PC-3 (cell line): ENCODE measurements at regions not wholly inside any gene's neighbourhood (a gene's known extent, or its start where the extent isn't known, plus 50 kb on each side); places are given as distances from the start of the nearest gene placed in this dataset.
"Not testable (repeated sequence)": the region's sequence is repeated elsewhere in the genome, so short reads cannot be mapped to it uniquely, and the experiment has no call there.

ENCODE experiments used
- ATAC-seq: fragments of 200-7000 bp; cut with Tn5 transposase; 2 replicates; pipeline ENCODE4 v1.9.1; 2020; ENCODE audit warnings: mild to moderate bottlenecking, moderate library complexity
- BruUV-seq: library from RNA; stranded (reverse); fragments of 400-500 nt; replicated peaks from 2 replicates; lab custom pipeline; 2021; lab: Mats Ljungman, UMichigan
- CTCF ChIA-PET: fragments of 300-600 bp; sonication (Branson Sonifier 250); formaldehyde crosslinking; loops from one replicate; lab custom pipeline; 2022; ENCODE audit warnings: antibody characterized with exemption; lab: Charles Lee
- POLR2A ChIA-PET: fragments of 300-600 bp; sonication (Branson Sonifier 250); formaldehyde crosslinking; loops from one replicate; lab custom pipeline; 2022; ENCODE audit warnings: antibody characterized with exemption; ENCODE audit not compliant: unreplicated experiment; lab: Charles Lee
- DNase-seq: peaks from one replicate; pipeline ENCODE4 v3.0.0-alpha.2; 2015
- H2AFZ ChIP-seq: fragments of 300-600 bp; sonication (generic); 2 replicates; pipeline ENCODE4 v1.6.0; 2016; ENCODE audit warnings: antibody characterized with exemption, low read length
- H3F3A ChIP-seq: fragments of 300-600 bp; sonication (generic); one replicate; pipeline ENCODE4 v1.6.0; 2017; ENCODE audit warnings: antibody characterized with exemption, low read length, control low read depth, mild to moderate bottlenecking; ENCODE audit not compliant: unreplicated experiment
- H3K27ac ChIP-seq: fragments of 300-600 bp; sonication (generic); 2 replicates; pipeline ENCODE4 v1.5.1; 2016; ENCODE audit warnings: mild to moderate bottlenecking, low read length
- H3K27me3 ChIP-seq: fragments of 300-600 bp; sonication (generic); 2 replicates; pipeline ENCODE4 v1.6.1; 2016; ENCODE audit warnings: low read length, mixed read lengths
- H3K36me3 ChIP-seq: fragments of 300-600 bp; sonication (generic); 2 replicates; pipeline ENCODE4 v1.6.1; 2016; ENCODE audit warnings: low read depth, mixed run types, low read length, mixed read lengths
- H3K4me1 ChIP-seq: fragments of 300-600 bp; sonication (generic); 2 replicates; pipeline ENCODE4 v1.5.1; 2016; ENCODE audit warnings: low read length; ENCODE audit not compliant: insufficient read depth
- H3K4me2 ChIP-seq: fragments of 300-600 bp; sonication (generic); 2 replicates; pipeline ENCODE4 v1.6.0; 2016; ENCODE audit warnings: low read length
- H3K4me3 ChIP-seq: fragments of 300-600 bp; sonication (generic); 2 replicates; pipeline ENCODE4 v1.5.1; 2016; ENCODE audit warnings: mild to moderate bottlenecking, low read length, mixed read lengths
- H3K79me2 ChIP-seq: fragments of 300-600 bp; sonication (generic); 2 replicates; pipeline ENCODE4 v1.6.1; 2017; ENCODE audit warnings: low read length, mixed read lengths
- H3K9ac ChIP-seq: fragments of 300-600 bp; sonication (generic); 2 replicates; pipeline ENCODE4 v1.6.0; 2016; ENCODE audit warnings: mild to moderate bottlenecking, low read length
- H3K9me2 ChIP-seq: fragments of 300-600 bp; sonication (generic); replicated peaks from 2 replicates; pipeline ENCODE4 v1.6.1; 2016; ENCODE audit warnings: mixed run types, low read length, mixed read lengths
- H3K9me3 ChIP-seq: fragments of 300-600 bp; sonication (generic); 2 replicates; pipeline ENCODE4 v1.6.1; 2016; ENCODE audit warnings: low read length, mixed read lengths
- H4K20me1 ChIP-seq: fragments of 300-600 bp; sonication (generic); 2 replicates; pipeline ENCODE4 v1.6.1; 2016; ENCODE audit warnings: low read length, mixed read lengths
- EZH2 ChIP-seq: fragments of 300-600 bp; sonication (generic); IDR thresholded peaks from one replicate; pipeline ENCODE4 v1.6.1; 2017; ENCODE audit warnings: antibody characterized with exemption, mild to moderate bottlenecking, low read length; ENCODE audit not compliant: unreplicated experiment
- EZH2phosphoT487 ChIP-seq: fragments of 300-600 bp; sonication (generic); IDR thresholded peaks from 2 replicates; pipeline ENCODE4 v1.6.1; 2018; ENCODE audit warnings: mild to moderate bottlenecking, antibody characterized with exemption, low read length, borderline replicate concordance
- intact Hi-C: fragments of 100-400 bp; cut with micrococcal nuclease; formaldehyde crosslinking; loops from 2 replicates; pipeline ENCODE4 v1.9.0; 2023
- TF ChIP-seq, protein P1 (sequence below): fragments of 300-600 bp; sonication (generic); conservative IDR thresholded peaks from 2 replicates; pipeline ENCODE4 v1.5.1; 2017; ENCODE audit warnings: antibody characterized with exemption, low read depth, mild to moderate bottlenecking, low read length

DNA sequence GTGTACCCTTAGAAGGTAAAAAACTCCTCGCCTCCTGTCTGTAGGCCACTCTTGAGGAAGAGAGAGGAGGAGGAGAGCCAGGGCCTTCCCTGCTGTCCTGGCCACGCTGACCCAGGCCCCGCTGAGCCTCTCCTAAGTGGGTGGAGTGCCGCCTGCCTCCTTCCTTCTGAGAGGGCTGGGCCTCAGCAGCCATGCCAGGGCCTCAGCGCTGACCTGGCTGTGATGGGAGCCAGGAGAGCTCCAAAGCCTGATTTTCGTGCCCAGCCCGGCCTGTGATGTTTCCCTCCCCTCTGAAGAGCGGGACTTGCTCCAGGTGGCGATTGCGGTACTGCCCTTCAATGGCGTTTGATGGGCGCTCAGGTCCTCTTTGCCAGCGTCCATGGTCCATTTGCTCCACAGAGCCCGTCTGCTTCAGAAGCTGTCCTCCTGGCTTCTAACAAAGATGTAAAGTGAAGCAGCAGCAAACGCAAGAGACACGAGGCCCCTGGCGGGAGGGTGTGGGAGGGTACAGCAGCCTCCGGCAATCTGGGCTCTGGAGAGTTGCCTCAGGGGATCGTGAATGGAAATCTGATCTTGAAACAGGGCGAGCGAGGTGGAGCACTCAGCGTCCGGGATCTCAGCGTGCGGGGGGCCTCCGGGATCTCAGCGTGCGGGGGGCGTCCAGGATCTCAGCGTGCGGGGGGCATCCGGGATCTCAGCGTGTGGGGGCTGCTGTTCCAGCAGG is 93.5 kb downstream of the NPIPB11 start:
- H3K9me3 ChIP-seq, result no peaks in the 10 kb centered on the region
- no peaks in the 10 kb centered on the region for H3K79me2 ChIP-seq
- intact Hi-C loops, result no loop called here
- ChIA-PET CTCF (no interaction called here), POLR2A (no interaction called here)
- no peaks in the 10 kb centered on the region for H4K20me1 ChIP-seq
- DNase-seq, result no peak
- no peak overlapping the region for H3K27ac ChIP-seq
- no peak overlapping the region for H3K9ac ChIP-seq
- no peaks in the 10 kb centered on the region for H3K27me3 ChIP-seq
- no peaks in the 10 kb centered on the region for H3K9me2 ChIP-seq
- no peaks in the 10 kb centered on the region for H3F3A ChIP-seq
- TF ChIP-seq EZH2phosphoT487 (no peak), EZH2 (no peak)
- TF ChIP-seq, protein P1, sequence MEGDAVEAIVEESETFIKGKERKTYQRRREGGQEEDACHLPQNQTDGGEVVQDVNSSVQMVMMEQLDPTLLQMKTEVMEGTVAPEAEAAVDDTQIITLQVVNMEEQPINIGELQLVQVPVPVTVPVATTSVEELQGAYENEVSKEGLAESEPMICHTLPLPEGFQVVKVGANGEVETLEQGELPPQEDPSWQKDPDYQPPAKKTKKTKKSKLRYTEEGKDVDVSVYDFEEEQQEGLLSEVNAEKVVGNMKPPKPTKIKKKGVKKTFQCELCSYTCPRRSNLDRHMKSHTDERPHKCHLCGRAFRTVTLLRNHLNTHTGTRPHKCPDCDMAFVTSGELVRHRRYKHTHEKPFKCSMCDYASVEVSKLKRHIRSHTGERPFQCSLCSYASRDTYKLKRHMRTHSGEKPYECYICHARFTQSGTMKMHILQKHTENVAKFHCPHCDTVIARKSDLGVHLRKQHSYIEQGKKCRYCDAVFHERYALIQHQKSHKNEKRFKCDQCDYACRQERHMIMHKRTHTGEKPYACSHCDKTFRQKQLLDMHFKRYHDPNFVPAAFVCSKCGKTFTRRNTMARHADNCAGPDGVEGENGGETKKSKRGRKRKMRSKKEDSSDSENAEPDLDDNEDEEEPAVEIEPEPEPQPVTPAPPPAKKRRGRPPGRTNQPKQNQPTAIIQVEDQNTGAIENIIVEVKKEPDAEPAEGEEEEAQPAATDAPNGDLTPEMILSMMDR, result no peak
- no TSS peak for BruUV-seq
- no peak for ATAC-seq
- no peak overlapping the region for H2AFZ ChIP-seq
- no peaks in the 10 kb centered on the region for H3K36me3 ChIP-seq
- peaks cover 5% of the 10 kb centered on the region; the same call in 1 of the 2 replicates for H3K4me1 ChIP-seq
- H3K4me2 ChIP-seq, result no peak overlapping the region
- H3K4me3 ChIP-seq, result no peak overlapping the region

DNA sequence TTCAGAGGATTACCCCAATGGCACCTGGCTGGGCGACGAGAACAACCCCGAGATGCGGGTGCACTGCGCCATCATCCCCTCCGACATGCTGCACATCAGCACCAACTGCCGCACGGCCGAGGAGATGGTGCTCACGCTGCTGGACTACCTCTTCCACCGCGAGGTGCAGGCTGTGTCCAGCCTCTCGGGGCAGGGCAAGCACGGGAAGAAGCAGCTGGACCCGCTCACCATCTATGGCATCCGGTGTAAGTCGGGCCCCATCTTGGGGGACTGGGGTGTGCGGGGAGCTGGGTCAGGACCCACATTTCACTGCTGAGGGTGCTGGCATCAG is 94.2 kb downstream of the NPIPB11 start:
- H3K27ac ChIP-seq, ATAC-seq, H3K36me3 ChIP-seq, CTCF ChIA-PET, DNase-seq, H3K9me2 ChIP-seq, H2AFZ ChIP-seq, H3K27me3 ChIP-seq, POLR2A ChIA-PET, H4K20me1 ChIP-seq, H3K9me3 ChIP-seq, intact Hi-C loops, BruUV-seq, H3F3A ChIP-seq, H3K79me2 ChIP-seq, H3K9ac ChIP-seq, H3K4me2 ChIP-seq, H3K4me3 ChIP-seq: not testable (repeated sequence)
- peaks cover 11% of the 10 kb centered on the region; the same call in 1 of the 2 replicates for H3K4me1 ChIP-seq

DNA sequence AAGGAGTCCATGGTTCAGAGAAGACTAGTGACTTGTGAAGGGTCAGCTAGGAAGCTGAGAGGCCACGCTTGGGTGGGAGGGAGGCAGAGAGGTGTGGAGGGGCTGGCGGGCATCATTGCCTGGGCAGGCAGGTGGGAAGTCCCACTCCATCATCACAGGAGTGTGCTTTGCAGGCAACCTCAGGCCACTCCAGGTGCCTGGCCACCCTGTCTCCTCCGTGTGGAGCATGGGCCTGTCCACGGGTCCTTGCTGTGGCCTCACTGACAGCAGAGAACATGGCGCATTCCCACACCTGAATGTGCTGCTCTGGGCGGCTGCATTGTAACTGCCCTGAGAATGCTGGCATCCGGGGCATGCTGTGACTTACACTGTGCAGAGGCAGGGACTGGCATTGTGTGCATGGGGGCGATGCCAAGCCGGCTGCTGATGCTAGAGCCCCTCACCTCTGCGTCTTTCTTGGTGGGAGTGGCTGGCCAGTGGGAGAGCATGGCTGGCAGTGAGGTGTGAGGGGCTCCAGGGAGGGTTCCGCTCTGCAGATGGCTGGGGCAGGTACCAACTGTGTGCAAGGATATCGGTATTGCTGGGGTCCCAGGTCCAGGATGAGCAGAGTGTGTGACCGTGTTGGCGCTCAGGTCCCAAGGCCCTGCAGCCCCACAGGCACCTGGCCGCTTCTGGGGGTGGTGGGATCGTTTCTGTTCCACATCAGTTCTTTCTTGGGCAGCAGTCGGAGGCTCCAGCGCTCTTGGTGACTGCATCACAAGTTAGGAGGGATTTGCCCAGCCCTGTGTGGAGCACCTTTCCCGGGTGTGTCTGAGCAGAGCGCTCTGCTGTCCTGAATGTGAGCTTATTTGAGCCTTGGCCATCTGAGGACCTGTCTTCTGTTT is 94.8 kb downstream of the NPIPB11 start:
- DNase-seq (no peak), ATAC-seq (no peak)
- Histone ChIP-seq H3K4me1 (peaks cover 11% of the 10 kb centered on the region; the same call in 1 of the 2 replicates), H3K27ac (no peak overlapping the region), H3K79me2 (no peaks in the 10 kb centered on the region), H3K9ac (no peak overlapping the region), H3K27me3 (no peaks in the 10 kb centered on the region), H3K9me2 (no peaks in the 10 kb centered on the region), H3K4me3 (no peak overlapping the region), H3K4me2 (no peak overlapping the region), H3K36me3 (no peaks in the 10 kb centered on the region), H3K9me3 (no peaks in the 10 kb centered on the region), H3F3A (no peaks in the 10 kb centered on the region), H2AFZ (no peak overlapping the region), H4K20me1 (no peaks in the 10 kb centered on the region)
- POLR2A ChIA-PET, result no interaction called here
- no peak for TF ChIP-seq EZH2phosphoT487
- TF ChIP-seq EZH2, result no peak
- TF ChIP-seq, protein P1, result no peak
- intact Hi-C loops, result no loop called here
- CTCF ChIA-PET, result no interaction called here
- BruUV-seq, result no TSS peak
